GM23338 (cell line): ENCODE measurements at regions not wholly inside any gene's neighbourhood (a gene's known extent, or its start where the extent isn't known, plus 50 kb on each side); places are given as distances from the start of the nearest gene placed in this dataset.

ENCODE experiments used
- ATAC-seq: fragments of 200-7000 bp; cut with Tn5 transposase; 3 replicates; pipeline ENCODE4 v1.9.1; 2020
- DNase-seq: peaks from one replicate; pipeline ENCODE4 v3.0.0-alpha.2; 2015; ENCODE audit warnings: low spot score
- H2AFZ ChIP-seq: fragments of 200-600 bp; sonication (generic); 2 replicates; pipeline ENCODE4 v1.8.0; 2016; ENCODE audit warnings: antibody characterized with exemption, mild to moderate bottlenecking, moderate library complexity
- H3F3A ChIP-seq: fragments of 200-600 bp; sonication (generic); replicated peaks from 2 replicates; pipeline ENCODE4 v1.8.0; 2017; ENCODE audit warnings: antibody characterized with exemption, mixed run types, low read depth
- H3K27ac ChIP-seq: fragments of 200-600 bp; sonication (generic); 2 replicates; pipeline ENCODE4 v1.6.1; 2016; ENCODE audit warnings: low read depth
- H3K27me3 ChIP-seq: fragments of 200-600 bp; sonication (generic); 2 replicates; pipeline ENCODE4 v1.8.0; 2016; ENCODE audit warnings: mild to moderate bottlenecking, mixed run types, moderate library complexity; ENCODE audit not compliant: insufficient read depth
- H3K36me3 ChIP-seq: fragments of 200-600 bp; sonication (generic); 2 replicates; pipeline ENCODE4 v1.8.0; 2016; ENCODE audit warnings: mild to moderate bottlenecking; ENCODE audit not compliant: insufficient read depth
- H3K4me1 ChIP-seq: fragments of 200-600 bp; sonication (generic); 2 replicates; pipeline ENCODE4 v1.8.0; 2016; ENCODE audit warnings: mild to moderate bottlenecking, moderate library complexity; ENCODE audit not compliant: insufficient read depth
- H3K4me2 ChIP-seq: fragments of 200-600 bp; sonication (generic); 2 replicates; pipeline ENCODE4 v1.7.1; 2017; ENCODE audit warnings: mixed run types
- H3K4me3 ChIP-seq: fragments of 200-600 bp; sonication (generic); 2 replicates; pipeline ENCODE4 v1.6.1; 2016; ENCODE audit warnings: mixed run types
- H3K79me2 ChIP-seq: fragments of 200-600 bp; sonication (generic); replicated peaks from 2 replicates; pipeline ENCODE4 v1.8.0; 2017; ENCODE audit warnings: mild to moderate bottlenecking; ENCODE audit not compliant: insufficient read depth
- H3K9me2 ChIP-seq: fragments of 200-600 bp; sonication (generic); 2 replicates; pipeline ENCODE4 v1.8.0; 2017; ENCODE audit not compliant: insufficient read depth
- H4K20me1 ChIP-seq: fragments of 200-600 bp; sonication (generic); replicated peaks from 2 replicates; pipeline ENCODE4 v1.8.0; 2017; ENCODE audit warnings: mild to moderate bottlenecking; ENCODE audit not compliant: insufficient read depth
- H3K27ac Mint-ChIP-seq: 2 replicates; pipeline ENCODE4 v1.8.0; 2020; ENCODE audit warnings: inconsistent platforms, mild to moderate bottlenecking, moderate library complexity, mixed read lengths
- H3K27me3 Mint-ChIP-seq: 3 replicates; pipeline ENCODE4 v1.8.0; 2022; ENCODE audit warnings: low read depth, mild to moderate bottlenecking, moderate library complexity, mixed read lengths, inconsistent platforms; ENCODE audit not compliant: insufficient read depth, poor library complexity
- H3K36me3 Mint-ChIP-seq: 3 replicates; pipeline ENCODE4 v1.8.0; 2021; ENCODE audit warnings: low read depth, mild to moderate bottlenecking, inconsistent platforms, moderate library complexity, mixed read lengths
- H3K4me1 Mint-ChIP-seq: 3 replicates; pipeline ENCODE4 v1.8.0; 2020; ENCODE audit warnings: mild to moderate bottlenecking, inconsistent platforms, mixed read lengths
- H3K4me3 Mint-ChIP-seq: 3 replicates; pipeline ENCODE4 v1.8.0; 2021; ENCODE audit warnings: moderate library complexity, mild to moderate bottlenecking, inconsistent platforms, mixed read lengths
- H3K9me3 Mint-ChIP-seq: 3 replicates; pipeline ENCODE4 v1.8.0; 2020; ENCODE audit warnings: moderate library complexity, mild to moderate bottlenecking, inconsistent platforms, mixed read lengths
- CREB1 ChIP-seq: fragments of 250-450 bp; sonication (Bioruptor Pico); IDR thresholded peaks from 2 replicates; pipeline ENCODE4 v1.5.0; 2020; ENCODE audit warnings: low read depth, mild to moderate bottlenecking, moderate library complexity
- CTCF ChIP-seq, 2 experiments: fragments of 200-600 bp in 1 of 2; sonication (generic) in 1 of 2; conservative IDR thresholded peaks; 2 replicates each; pipeline versions ENCODE4 v1.5.1 to v1.6.1; 2016 to 2017; ENCODE audit warnings: antibody characterized with exemption in 2 of 2, low read depth in 2 of 2, mild to moderate bottlenecking in 2 of 2, moderate library complexity in 1 of 2
- ETS1 ChIP-seq: IDR thresholded peaks from 2 replicates; pipeline ENCODE4 v1.6.1; 2016; ENCODE audit warnings: antibody characterized with exemption
- EZH2 ChIP-seq: fragments of 200-600 bp; sonication (generic); IDR thresholded peaks from one replicate; pipeline ENCODE4 v1.8.0; 2017; ENCODE audit warnings: antibody characterized with exemption, mild to moderate bottlenecking, low read depth; ENCODE audit not compliant: unreplicated experiment
- EZH2phosphoT487 ChIP-seq: fragments of 200-600 bp; sonication (generic); IDR thresholded peaks from one replicate; pipeline ENCODE4 v1.8.1; 2018; ENCODE audit warnings: antibody characterized with exemption; ENCODE audit not compliant: unreplicated experiment
- NANOG ChIP-seq: IDR thresholded peaks from 2 replicates; pipeline ENCODE4 v1.6.1; 2016; ENCODE audit warnings: antibody characterized with exemption, borderline replicate concordance
- STAT1 ChIP-seq: IDR thresholded peaks from one replicate; pipeline ENCODE4 v1.6.1; 2016; ENCODE audit warnings: antibody characterized with exemption; ENCODE audit not compliant: unreplicated experiment
- ZNF114 ChIP-seq: fragments of 250-450 bp; sonication (Bioruptor Pico); IDR thresholded peaks from 2 replicates; pipeline ENCODE4 v1.5.0; 2020; ENCODE audit warnings: mild to moderate bottlenecking, moderate library complexity
- ZNF331 ChIP-seq: fragments of 250-450 bp; sonication (Bioruptor Pico); IDR thresholded peaks from 2 replicates; pipeline ENCODE4 v1.5.0; 2020; ENCODE audit warnings: low read depth, mild to moderate bottlenecking, moderate library complexity

- Mint-ChIP-seq H3K27me3 (no peaks in the 10 kb centered on the region), H3K4me3 (no peak overlapping the region), H3K36me3 (no peaks in the 10 kb centered on the region; the same call in 2 of the 3 replicates), H3K27ac (no peak overlapping the region), H3K4me1 (peaks cover 2% of the 10 kb centered on the region; the same call in 1 of the 3 replicates), H3K9me3 (no peaks in the 10 kb centered on the region; the same call in 2 of the 3 replicates)
- Histone ChIP-seq H3K36me3 (no peaks in the 10 kb centered on the region), H3K79me2 (no peaks in the 10 kb centered on the region), H3K4me3 (no peak overlapping the region), H3F3A (no peaks in the 10 kb centered on the region), H3K27ac (no peak overlapping the region), H4K20me1 (no peaks in the 10 kb centered on the region), H3K4me1 (no peaks in the 10 kb centered on the region), H3K27me3 (no peaks in the 10 kb centered on the region), H3K4me2 (no peak overlapping the region), H2AFZ (no peak overlapping the region), H3K9me2 (no peaks in the 10 kb centered on the region)
- DNase-seq (no peak), ATAC-seq (no peak)
- no peak for TF ChIP-seq ZNF331 (CRISPR knock-in tag)
- TF ChIP-seq ETS1, result no peak
- no peak for TF ChIP-seq EZH2
- no peak for TF ChIP-seq STAT1
These were observed 1795.5 kb upstream of the PRR20A start for GRCh38 chr13:55345224-55345623.

GRCh38 chr13:55347528-55347927, 1793.2 kb upstream of the PRR20A start:
- H3K27ac ChIP-seq, result no peak overlapping the region
- no peak for DNase-seq
- H3K4me1 ChIP-seq, result no peaks in the 10 kb centered on the region
- H3K27ac Mint-ChIP-seq, result no peak overlapping the region
- H3K4me3 ChIP-seq, result no peak overlapping the region
- peaks cover 2% of the 10 kb centered on the region; the same call in 1 of the 3 replicates for H3K4me1 Mint-ChIP-seq
- no peaks in the 10 kb centered on the region; the same call in 2 of the 3 replicates for H3K36me3 Mint-ChIP-seq
- H3K79me2 ChIP-seq, result no peaks in the 10 kb centered on the region
- H3K27me3 ChIP-seq, result no peaks in the 10 kb centered on the region
- TF ChIP-seq EZH2phosphoT487, result no peak
- TF ChIP-seq CREB1 (CRISPR knock-in tag), result no peak
- TF ChIP-seq ZNF114 (CRISPR knock-in tag), result no peak
- no peak for TF ChIP-seq ETS1
- H3K27me3 Mint-ChIP-seq, result no peaks in the 10 kb centered on the region
- H3K9me3 Mint-ChIP-seq, result no peaks in the 10 kb centered on the region; the same call in 2 of the 3 replicates
- no peaks in the 10 kb centered on the region for H3F3A ChIP-seq
- H3K9me2 ChIP-seq, result no peaks in the 10 kb centered on the region
- H2AFZ ChIP-seq, result no peak overlapping the region
- no peak overlapping the region for H3K4me3 Mint-ChIP-seq
- no peaks in the 10 kb centered on the region for H3K36me3 ChIP-seq
- no peak for ATAC-seq
- no peaks in the 10 kb centered on the region for H4K20me1 ChIP-seq
- H3K4me2 ChIP-seq, result no peak overlapping the region

GRCh38 chr13:55359067-55359466, 1781.7 kb upstream of the PRR20A start:
- Histone ChIP-seq H3K4me2 (no peak overlapping the region), H2AFZ (no peak overlapping the region), H3K4me3 (no peak overlapping the region), H3K79me2 (no peaks in the 10 kb centered on the region), H4K20me1 (no peaks in the 10 kb centered on the region), H3K9me2 (no peaks in the 10 kb centered on the region), H3K27me3 (no peaks in the 10 kb centered on the region), H3K4me1 (no peaks in the 10 kb centered on the region), H3K27ac (no peak overlapping the region), H3K36me3 (no peaks in the 10 kb centered on the region), H3F3A (no peaks in the 10 kb centered on the region)
- Mint-ChIP-seq H3K9me3 (no peaks in the 10 kb centered on the region), H3K27me3 (no peaks in the 10 kb centered on the region), H3K4me1 (peaks cover 12% of the 10 kb centered on the region; the same call in 2 of the 3 replicates), H3K36me3 (no peaks in the 10 kb centered on the region), H3K27ac (no peak overlapping the region), H3K4me3 (no peak overlapping the region)
- TF ChIP-seq CTCF (conservative IDR thresholded peaks at IDR 0.05; ENCODE audit: low read depth in 2 of 2) (peak in 1 of 2 experiments; percentile 56; a peak in 2 of 4 replicates), NANOG (no peak)
- DNase-seq (peak; percentile 11), ATAC-seq (peak; percentile 43; the same call in 2 of the 3 replicates)
